ENCODE measurements at regions not wholly inside any gene's neighbourhood (a gene's known extent, or its start where the extent isn't known, plus 50 kb on each side); places are given as distances from the start of the nearest gene placed in this dataset.
A peak's percentile ranks its signal among the peaks of the same experiment; 100 is the strongest.

GRCh38 chr2:53302455-53302854 lies 465.1 kb upstream of the CHAC2 start:
- H3K27ac ChIP-seq: no peak overlapping the region
- no peak for DNase-seq (ENCODE audit: low spot score)
- ChIA-PET POLR2A (ENCODE audit: low non-redundant PET) (no interaction called here), CTCF (no interaction called here)
- TF ChIP-seq, protein P1, sequence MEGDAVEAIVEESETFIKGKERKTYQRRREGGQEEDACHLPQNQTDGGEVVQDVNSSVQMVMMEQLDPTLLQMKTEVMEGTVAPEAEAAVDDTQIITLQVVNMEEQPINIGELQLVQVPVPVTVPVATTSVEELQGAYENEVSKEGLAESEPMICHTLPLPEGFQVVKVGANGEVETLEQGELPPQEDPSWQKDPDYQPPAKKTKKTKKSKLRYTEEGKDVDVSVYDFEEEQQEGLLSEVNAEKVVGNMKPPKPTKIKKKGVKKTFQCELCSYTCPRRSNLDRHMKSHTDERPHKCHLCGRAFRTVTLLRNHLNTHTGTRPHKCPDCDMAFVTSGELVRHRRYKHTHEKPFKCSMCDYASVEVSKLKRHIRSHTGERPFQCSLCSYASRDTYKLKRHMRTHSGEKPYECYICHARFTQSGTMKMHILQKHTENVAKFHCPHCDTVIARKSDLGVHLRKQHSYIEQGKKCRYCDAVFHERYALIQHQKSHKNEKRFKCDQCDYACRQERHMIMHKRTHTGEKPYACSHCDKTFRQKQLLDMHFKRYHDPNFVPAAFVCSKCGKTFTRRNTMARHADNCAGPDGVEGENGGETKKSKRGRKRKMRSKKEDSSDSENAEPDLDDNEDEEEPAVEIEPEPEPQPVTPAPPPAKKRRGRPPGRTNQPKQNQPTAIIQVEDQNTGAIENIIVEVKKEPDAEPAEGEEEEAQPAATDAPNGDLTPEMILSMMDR (conservative IDR thresholded peaks at IDR 0.05; ENCODE audit: low read depth): no peak

GRCh38 chr2:53289309-53290006 lies 478.1 kb upstream of the CHAC2 start:
- ChIA-PET POLR2A (ENCODE audit: low non-redundant PET) (no interaction called here), CTCF (no interaction called here)
- H3K27ac ChIP-seq: no peak overlapping the region
- TF ChIP-seq, protein P1 (conservative IDR thresholded peaks at IDR 0.05; ENCODE audit: low read depth): no peak
- peak; percentile 35 for DNase-seq (ENCODE audit: low spot score)

DNA sequence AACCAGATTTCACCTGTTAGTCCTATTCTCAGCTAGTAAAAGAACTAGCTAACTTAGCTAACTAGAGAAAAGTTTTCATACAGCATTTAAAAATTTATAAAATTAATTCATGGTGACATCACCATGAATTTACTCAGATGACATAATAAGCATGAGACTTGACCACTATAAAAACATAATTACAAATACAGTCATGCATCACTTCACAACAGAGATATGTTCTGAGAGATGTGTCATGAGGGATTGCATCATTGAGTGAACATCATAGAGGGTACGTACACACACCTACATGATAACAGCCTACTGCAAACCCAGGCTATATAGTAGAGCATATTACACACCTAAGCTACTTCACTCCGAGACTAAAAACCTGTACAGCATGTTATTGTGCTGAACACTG lies 481.3 kb upstream of the CHAC2 start:
- ChIA-PET POLR2A (ENCODE audit: low non-redundant PET) (no interaction called here), CTCF (no interaction called here)
- TF ChIP-seq, protein P1 (conservative IDR thresholded peaks at IDR 0.05; ENCODE audit: low read depth): no peak
- no peak for DNase-seq (ENCODE audit: low spot score)
- no peak overlapping the region for H3K27ac ChIP-seq

DNA sequence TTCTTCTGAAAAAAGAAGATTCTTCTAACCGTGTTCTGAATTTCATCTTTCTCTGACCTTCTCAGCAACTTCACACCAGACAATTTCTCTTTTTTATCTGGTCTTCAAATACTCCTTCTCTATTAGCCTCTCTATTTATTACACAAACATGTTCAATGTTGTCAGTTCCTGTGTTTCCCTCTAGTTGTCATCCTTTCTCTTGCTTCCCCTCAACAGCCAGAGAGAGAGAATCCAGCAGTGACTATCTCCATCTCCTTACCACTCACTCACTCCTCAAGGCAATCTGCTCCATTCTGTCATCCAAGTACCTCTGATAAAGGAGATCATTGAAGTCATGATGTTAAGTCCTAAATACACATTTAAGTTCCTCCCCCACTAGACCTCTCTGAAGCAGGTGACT lies 491.9 kb upstream of the CHAC2 start:
- no peak for DNase-seq (ENCODE audit: low spot score)
- CTCF ChIA-PET: no interaction called here
- POLR2A ChIA-PET (ENCODE audit: low non-redundant PET): no interaction called here
- H3K27ac ChIP-seq: no peak overlapping the region
- TF ChIP-seq, protein P1 (conservative IDR thresholded peaks at IDR 0.05; ENCODE audit: low read depth): no peak

- no peak for DNase-seq (ENCODE audit: low spot score)
- TF ChIP-seq, protein P1 (conservative IDR thresholded peaks at IDR 0.05; ENCODE audit: low read depth): no peak
- H3K27ac ChIP-seq: no peak overlapping the region
- POLR2A ChIA-PET (ENCODE audit: low non-redundant PET): no interaction called here
- CTCF ChIA-PET: no interaction called here
Measured at GRCh38 chr2:53268626-53269025, 499.0 kb upstream of the CHAC2 start.

- CTCF ChIA-PET: no interaction called here
- no peak overlapping the region for H3K27ac ChIP-seq
- POLR2A ChIA-PET (ENCODE audit: low non-redundant PET): no interaction called here
- TF ChIP-seq, protein P1 (conservative IDR thresholded peaks at IDR 0.05; ENCODE audit: low read depth): no peak
- no peak for DNase-seq (ENCODE audit: low spot score)
Measured at GRCh38 chr2:53268086-53268485, 499.5 kb upstream of the CHAC2 start.
